ENCODE measurements at regions not wholly inside any gene's neighbourhood (a gene's known extent, or its start where the extent isn't known, plus 50 kb on each side); places are given as distances from the start of the nearest gene placed in this dataset.

GRCh38 chr6:134706806-134707205 lies 243.1 kb downstream of the ALDH8A1 start:
- Histone ChIP-seq H3K9me2 (ENCODE audit: insufficient read depth) (no peaks in the 10 kb centered on the region), H3K4me3 (no peak overlapping the region), H4K20me1 (ENCODE audit: insufficient read depth) (no peaks in the 10 kb centered on the region), H2AFZ (no peak overlapping the region), H3K79me2 (ENCODE audit: low read depth) (no peaks in the 10 kb centered on the region), H3K4me1 (replicated peaks; ENCODE audit: insufficient read depth) (0 out of 2 replicates have a peak, but pooled peaks cover 8% of the 10 kb centered on the region), H3K27ac (no peak overlapping the region), H3K4me2 (no peak overlapping the region), H3K27me3 (ENCODE audit: insufficient read depth, low read depth) (no peaks in the 10 kb centered on the region), H3F3A (ENCODE audit: insufficient read depth, low read depth) (peaks cover 5% of the 10 kb centered on the region; the same call in 1 of the 2 replicates), H3K36me3 (ENCODE audit: low read depth) (no peaks in the 10 kb centered on the region), H3K9me3 (ENCODE audit: insufficient read depth, low read depth) (no peaks in the 10 kb centered on the region)
- ChIA-PET POLR2A (ENCODE audit: unreplicated experiment) (no interaction called here), CTCF (no interaction called here)
- no peak for TF ChIP-seq CTCF (conservative IDR thresholded peaks at IDR 0.05)
- TF ChIP-seq EZH2 (IDR thresholded peaks at IDR 0.05; ENCODE audit: low read depth): no peak
- DNase-seq: no peak
- intact Hi-C loops (cut with micrococcal nuclease; ENCODE audit: unreplicated experiment): no loop called here
- no TSS peak for BruUV-seq (replicated peaks)

- Histone ChIP-seq H3K4me3 (no peak overlapping the region), H4K20me1 (ENCODE audit: insufficient read depth) (no peaks in the 10 kb centered on the region), H3K4me1 (replicated peaks; ENCODE audit: insufficient read depth) (0 out of 2 replicates have a peak, but pooled peaks cover 8% of the 10 kb centered on the region), H3K36me3 (ENCODE audit: low read depth) (no peaks in the 10 kb centered on the region), H2AFZ (no peak overlapping the region), H3K4me2 (no peak overlapping the region), H3F3A (ENCODE audit: insufficient read depth, low read depth) (peaks cover 5% of the 10 kb centered on the region; the same call in 1 of the 2 replicates), H3K9me2 (ENCODE audit: insufficient read depth) (no peaks in the 10 kb centered on the region), H3K79me2 (ENCODE audit: low read depth) (no peaks in the 10 kb centered on the region), H3K27me3 (ENCODE audit: insufficient read depth, low read depth) (no peaks in the 10 kb centered on the region), H3K27ac (no peak overlapping the region), H3K9me3 (ENCODE audit: insufficient read depth, low read depth) (no peaks in the 10 kb centered on the region)
- intact Hi-C loops (cut with micrococcal nuclease; ENCODE audit: unreplicated experiment): no loop called here
- TF ChIP-seq CTCF (conservative IDR thresholded peaks at IDR 0.05) (no peak), EZH2 (IDR thresholded peaks at IDR 0.05; ENCODE audit: low read depth) (no peak)
- ChIA-PET CTCF (no interaction called here), POLR2A (ENCODE audit: unreplicated experiment) (no interaction called here)
- DNase-seq: no peak
- BruUV-seq (replicated peaks): no TSS peak
Measured at GRCh38 chr6:134706153-134706552, 243.7 kb downstream of the ALDH8A1 start.

- TF ChIP-seq CTCF (conservative IDR thresholded peaks at IDR 0.05): no peak
- TF ChIP-seq EZH2 (IDR thresholded peaks at IDR 0.05; ENCODE audit: low read depth): no peak
- intact Hi-C loops (cut with micrococcal nuclease; ENCODE audit: unreplicated experiment): no loop called here
- H3F3A ChIP-seq (ENCODE audit: insufficient read depth, low read depth): peaks cover 4% of the 10 kb centered on the region; the same call in 1 of the 2 replicates
- no peaks in the 10 kb centered on the region for H3K79me2 ChIP-seq (ENCODE audit: low read depth)
- H2AFZ ChIP-seq: no peak overlapping the region
- H3K27ac ChIP-seq: no peak overlapping the region
- H3K9me3 ChIP-seq (ENCODE audit: insufficient read depth, low read depth): no peaks in the 10 kb centered on the region
- H3K4me2 ChIP-seq: no peak overlapping the region
- H3K9me2 ChIP-seq (ENCODE audit: insufficient read depth): no peaks in the 10 kb centered on the region
- ChIA-PET CTCF (no interaction called here), POLR2A (ENCODE audit: unreplicated experiment) (no interaction called here)
- no peaks in the 10 kb centered on the region for H4K20me1 ChIP-seq (ENCODE audit: insufficient read depth)
- no TSS peak for BruUV-seq (replicated peaks)
- no peak for DNase-seq
- H3K4me1 ChIP-seq (replicated peaks; ENCODE audit: insufficient read depth): 0 out of 2 replicates have a peak, but pooled peaks cover 8% of the 10 kb centered on the region
- H3K36me3 ChIP-seq (ENCODE audit: low read depth): no peaks in the 10 kb centered on the region
- H3K4me3 ChIP-seq: no peak overlapping the region
- no peaks in the 10 kb centered on the region for H3K27me3 ChIP-seq (ENCODE audit: insufficient read depth, low read depth)
Measured at GRCh38 chr6:134703206-134703605, 246.7 kb downstream of the ALDH8A1 start.
